Fibroblast of lung (primary cell): ENCODE measurements at regions not wholly inside any gene's neighbourhood (a gene's known extent, or its start where the extent isn't known, plus 50 kb on each side); places are given as distances from the start of the nearest gene placed in this dataset.
"Not testable (repeated sequence)": the region's sequence is repeated elsewhere in the genome, so short reads cannot be mapped to it uniquely, and the experiment has no call there.

Source experiments
- DNase-seq, 2 donors: peaks; one replicate each; pipeline versions ENCODE4 v3.0.0 to v3.0.0-alpha.2; 2010; ENCODE audit warnings: low read depth in 2 of 2
- H2AFZ ChIP-seq: 2 replicates; pipeline ENCODE4 v1.5.1; 2012; ENCODE audit warnings: low read length, control low read depth, inconsistent platforms
- H3K27ac ChIP-seq: 2 replicates; pipeline ENCODE4 v1.5.1; 2011; ENCODE audit warnings: low read length, control low read depth; ENCODE audit not compliant: insufficient read depth
- H3K27me3 ChIP-seq: 2 replicates; pipeline ENCODE4 v1.5.1; 2011; ENCODE audit warnings: mild to moderate bottlenecking, low read length; ENCODE audit not compliant: control insufficient read depth, insufficient read depth
- H3K36me3 ChIP-seq: 2 replicates; pipeline ENCODE4 v1.5.1; 2011; ENCODE audit warnings: low read length; ENCODE audit not compliant: control insufficient read depth, insufficient read depth
- H3K4me1 ChIP-seq: 2 replicates; pipeline ENCODE4 v1.5.1; 2011; ENCODE audit warnings: low read length; ENCODE audit not compliant: control insufficient read depth, insufficient read depth; ENCODE audit errors: extremely low read depth
- H3K4me2 ChIP-seq: 2 replicates; pipeline ENCODE4 v1.5.1; 2011; ENCODE audit warnings: low read length, control low read depth; ENCODE audit not compliant: insufficient read depth; ENCODE audit errors: extremely low read depth
- H3K4me3 ChIP-seq, 4 experiments: fragments of 200-600 bp in 1 of 4; sonication (generic) in 1 of 4; replicated peaks in 1 of 4; 2 replicates each; pipeline ENCODE4 v1.5.1; 2011 to 2016; ENCODE audit warnings: low read length in 4 of 4, low read depth in 3 of 4, mild to moderate bottlenecking in 3 of 4, control low read depth in 2 of 4, inconsistent platforms in 1 of 4, mixed read lengths in 1 of 4; ENCODE audit not compliant: insufficient read depth in 1 of 4; ENCODE audit errors: control extremely low read depth in 1 of 4
- H3K79me2 ChIP-seq: 2 replicates; pipeline ENCODE4 v1.5.1; 2012; ENCODE audit warnings: mild to moderate bottlenecking, low read length, inconsistent platforms; ENCODE audit not compliant: control insufficient read depth, insufficient read depth
- H3K9ac ChIP-seq: 2 replicates; pipeline ENCODE4 v1.5.1; 2011; ENCODE audit warnings: mild to moderate bottlenecking, low read length, control low read depth; ENCODE audit not compliant: insufficient read depth
- H3K9me3 ChIP-seq: 2 replicates; pipeline ENCODE4 v1.5.1; 2012; ENCODE audit warnings: low read depth, low read length; ENCODE audit not compliant: control insufficient read depth, insufficient read depth
- H4K20me1 ChIP-seq: 2 replicates; pipeline ENCODE4 v1.5.1; 2011; ENCODE audit warnings: low read length; ENCODE audit not compliant: control insufficient read depth, insufficient read depth; ENCODE audit errors: extremely low read depth
- CTCF ChIP-seq, 2 donors: IDR thresholded peaks in 1 of 2; conservative IDR thresholded peaks in 1 of 2; 1 replicate in 1 of 2; 2 replicates in 1 of 2; pipeline ENCODE4 v1.5.1; 2011 to 2012; ENCODE audit warnings: low read length in 2 of 2, control low read depth in 1 of 2, inconsistent platforms in 1 of 2, low read depth in 1 of 2, mild to moderate bottlenecking in 1 of 2
- EZH2 ChIP-seq: IDR thresholded peaks from 2 replicates; pipeline ENCODE4 v1.5.1; 2012; ENCODE audit warnings: low read length, control low read depth, mild to moderate bottlenecking; ENCODE audit errors: missing control alignments

- no peak overlapping the region for H3K4me3 ChIP-seq
- H3K4me2 ChIP-seq = no peak overlapping the region
- H3K9me3 ChIP-seq = no peaks in the 10 kb centered on the region
- no peaks in the 10 kb centered on the region for H3K36me3 ChIP-seq
- no peak overlapping the region for H2AFZ ChIP-seq
- DNase-seq = no peak
- H3K27ac ChIP-seq = no peak overlapping the region
- H3K9ac ChIP-seq = no peak overlapping the region
- TF ChIP-seq CTCF (conservative IDR thresholded peaks at IDR 0.05 in 1 of 2, IDR thresholded peaks at IDR 0.05 in 1 of 2; ENCODE audit: low read depth in 1 of 2, low read length in 2 of 2) = no peak
- no peak for TF ChIP-seq EZH2
- peaks cover 12% of the 10 kb centered on the region for H3K4me1 ChIP-seq
- no peaks in the 10 kb centered on the region for H3K27me3 ChIP-seq
- H3K79me2 ChIP-seq = no peaks in the 10 kb centered on the region
- H4K20me1 ChIP-seq = no peaks in the 10 kb centered on the region
Observed at GRCh38 chr16:29312835-29313558, 93.5 kb downstream of the NPIPB11 start.

GRCh38 chr16:29312345-29312675, 94.2 kb downstream of the NPIPB11 start:
- H3K79me2 ChIP-seq, H3K9me3 ChIP-seq, H2AFZ ChIP-seq, H4K20me1 ChIP-seq, H3K36me3 ChIP-seq, DNase-seq, H3K9ac ChIP-seq, H3K27ac ChIP-seq, H3K27me3 ChIP-seq, H3K4me3 ChIP-seq, H3K4me2 ChIP-seq: not testable (repeated sequence)
- peaks cover 16% of the 10 kb centered on the region for H3K4me1 ChIP-seq

- no peaks in the 10 kb centered on the region for H3K79me2 ChIP-seq
- no peaks in the 10 kb centered on the region for H3K9me3 ChIP-seq
- H3K4me2 ChIP-seq = no peak overlapping the region
- TF ChIP-seq CTCF (conservative IDR thresholded peaks at IDR 0.05 in 1 of 2, IDR thresholded peaks at IDR 0.05 in 1 of 2; ENCODE audit: low read depth in 1 of 2, low read length in 2 of 2) = no peak
- no peak for TF ChIP-seq EZH2
- H3K4me3 ChIP-seq = no peak overlapping the region
- H3K4me1 ChIP-seq = peaks cover 16% of the 10 kb centered on the region
- no peak overlapping the region for H3K9ac ChIP-seq
- H2AFZ ChIP-seq = no peak overlapping the region
- no peak overlapping the region for H3K27ac ChIP-seq
- H3K27me3 ChIP-seq = no peaks in the 10 kb centered on the region
- no peaks in the 10 kb centered on the region for H3K36me3 ChIP-seq
- no peak for DNase-seq
- no peaks in the 10 kb centered on the region for H4K20me1 ChIP-seq
Observed at GRCh38 chr16:29311461-29312344, 94.8 kb downstream of the NPIPB11 start.
